ENCODE measurements at regions not wholly inside any gene's neighbourhood (a gene's known extent, or its start where the extent isn't known, plus 50 kb on each side); places are given as distances from the start of the nearest gene placed in this dataset.

DNA sequence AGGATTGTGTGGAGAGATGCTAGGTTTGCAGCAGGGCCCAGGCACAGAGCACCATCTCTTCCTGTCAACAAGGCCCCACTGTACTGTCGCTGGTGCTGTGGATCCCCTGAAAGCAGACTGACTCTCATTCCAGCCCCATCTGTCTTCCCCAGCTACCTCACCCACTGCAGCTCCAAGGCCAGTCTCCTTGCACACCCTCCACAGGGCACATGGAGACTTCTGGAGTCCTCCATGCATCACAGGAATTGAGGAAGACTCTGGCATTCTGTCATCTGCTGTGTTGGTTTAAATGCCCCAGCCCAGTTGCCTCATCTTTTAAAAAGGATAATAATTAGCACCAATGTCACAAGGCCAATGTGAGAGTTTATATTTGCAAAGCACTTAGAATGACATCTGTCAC, 301.2 kb downstream of the RPLP1 start:
- TF ChIP-seq, protein P1, sequence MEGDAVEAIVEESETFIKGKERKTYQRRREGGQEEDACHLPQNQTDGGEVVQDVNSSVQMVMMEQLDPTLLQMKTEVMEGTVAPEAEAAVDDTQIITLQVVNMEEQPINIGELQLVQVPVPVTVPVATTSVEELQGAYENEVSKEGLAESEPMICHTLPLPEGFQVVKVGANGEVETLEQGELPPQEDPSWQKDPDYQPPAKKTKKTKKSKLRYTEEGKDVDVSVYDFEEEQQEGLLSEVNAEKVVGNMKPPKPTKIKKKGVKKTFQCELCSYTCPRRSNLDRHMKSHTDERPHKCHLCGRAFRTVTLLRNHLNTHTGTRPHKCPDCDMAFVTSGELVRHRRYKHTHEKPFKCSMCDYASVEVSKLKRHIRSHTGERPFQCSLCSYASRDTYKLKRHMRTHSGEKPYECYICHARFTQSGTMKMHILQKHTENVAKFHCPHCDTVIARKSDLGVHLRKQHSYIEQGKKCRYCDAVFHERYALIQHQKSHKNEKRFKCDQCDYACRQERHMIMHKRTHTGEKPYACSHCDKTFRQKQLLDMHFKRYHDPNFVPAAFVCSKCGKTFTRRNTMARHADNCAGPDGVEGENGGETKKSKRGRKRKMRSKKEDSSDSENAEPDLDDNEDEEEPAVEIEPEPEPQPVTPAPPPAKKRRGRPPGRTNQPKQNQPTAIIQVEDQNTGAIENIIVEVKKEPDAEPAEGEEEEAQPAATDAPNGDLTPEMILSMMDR (IDR thresholded peaks at IDR 0.05; ENCODE audit: low read depth, low read length), result no peak
- no peak for DNase-seq
- Histone ChIP-seq H3K4me1 (no peaks in the 10 kb centered on the region), H3K9me3 (no peaks in the 10 kb centered on the region), H3K36me3 (no peaks in the 10 kb centered on the region), H3K27me3 (no peaks in the 10 kb centered on the region), H3K4me3 (ENCODE audit: low read depth, low read length) (no peak overlapping the region)

DNA sequence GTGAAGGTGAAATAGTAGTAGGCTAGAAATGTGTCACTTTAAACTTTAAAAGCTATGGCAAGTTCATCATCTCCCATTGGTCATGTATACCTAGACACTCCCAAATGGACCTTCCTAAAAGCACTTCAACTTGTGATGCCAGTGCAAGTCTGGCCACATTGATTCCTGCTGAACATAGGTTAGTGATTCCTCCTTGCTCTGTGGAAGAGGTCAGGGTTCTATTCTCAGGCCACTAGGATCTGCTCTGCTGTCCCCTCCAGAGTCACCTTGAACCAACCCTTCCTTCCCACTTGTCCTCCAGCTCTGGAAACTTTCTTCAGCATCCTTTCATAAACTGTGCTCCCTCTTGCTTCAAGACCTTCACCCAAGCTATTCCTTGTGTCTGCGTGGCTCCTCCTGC, 301.7 kb downstream of the RPLP1 start:
- no peaks in the 10 kb centered on the region for H3K27me3 ChIP-seq
- DNase-seq, result no peak
- no peak overlapping the region for H3K4me3 ChIP-seq (ENCODE audit: low read depth, low read length)
- no peaks in the 10 kb centered on the region for H3K9me3 ChIP-seq
- no peaks in the 10 kb centered on the region for H3K4me1 ChIP-seq
- TF ChIP-seq, protein P1 (IDR thresholded peaks at IDR 0.05; ENCODE audit: low read depth, low read length), result no peak
- H3K36me3 ChIP-seq, result no peaks in the 10 kb centered on the region

DNA sequence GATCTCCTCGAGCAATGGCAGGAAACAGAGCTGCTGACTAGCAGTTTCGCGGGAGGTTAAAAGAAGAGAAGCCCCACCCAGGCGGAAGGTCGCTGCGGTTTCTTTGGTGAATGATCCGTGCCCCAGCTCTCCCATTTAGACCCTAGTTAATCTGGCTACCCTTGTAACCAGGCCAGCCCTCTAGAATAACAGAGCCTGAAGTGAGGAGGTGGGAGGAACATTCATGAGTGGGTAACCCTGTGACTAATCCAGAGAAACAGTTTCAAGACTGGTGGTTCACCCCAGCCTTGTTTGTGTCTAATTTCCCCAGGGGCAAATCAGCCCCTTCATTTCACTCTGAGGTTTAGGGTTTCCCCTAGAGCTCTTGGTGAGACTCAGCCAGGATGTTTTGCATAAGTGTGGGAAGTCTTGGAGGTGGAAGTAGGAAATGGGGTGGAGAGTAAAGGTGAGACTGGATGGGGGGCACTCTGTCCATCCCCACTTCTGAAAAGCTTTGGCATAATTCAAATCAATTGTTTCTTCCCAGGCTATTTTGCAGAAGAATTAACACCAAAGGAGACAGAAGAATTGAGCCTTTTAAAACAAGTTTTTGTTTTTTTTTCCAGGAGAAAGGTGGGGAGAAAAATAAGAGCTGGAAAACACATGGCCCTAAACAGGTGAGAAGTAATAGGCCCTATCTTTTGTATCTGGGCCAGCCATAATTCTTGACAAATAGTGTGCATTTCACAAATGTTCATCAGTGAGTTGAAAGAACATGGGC, 303.1 kb downstream of the RPLP1 start:
- Histone ChIP-seq H3K36me3 (no peaks in the 10 kb centered on the region), H3K4me1 (peaks cover 4% of the 10 kb centered on the region), H3K27me3 (no peaks in the 10 kb centered on the region), H3K4me3 (ENCODE audit: low read depth, low read length) (no peak overlapping the region), H3K9me3 (no peaks in the 10 kb centered on the region)
- DNase-seq, result no peak
- TF ChIP-seq, protein P1 (IDR thresholded peaks at IDR 0.05; ENCODE audit: low read depth, low read length), result no peak

DNA sequence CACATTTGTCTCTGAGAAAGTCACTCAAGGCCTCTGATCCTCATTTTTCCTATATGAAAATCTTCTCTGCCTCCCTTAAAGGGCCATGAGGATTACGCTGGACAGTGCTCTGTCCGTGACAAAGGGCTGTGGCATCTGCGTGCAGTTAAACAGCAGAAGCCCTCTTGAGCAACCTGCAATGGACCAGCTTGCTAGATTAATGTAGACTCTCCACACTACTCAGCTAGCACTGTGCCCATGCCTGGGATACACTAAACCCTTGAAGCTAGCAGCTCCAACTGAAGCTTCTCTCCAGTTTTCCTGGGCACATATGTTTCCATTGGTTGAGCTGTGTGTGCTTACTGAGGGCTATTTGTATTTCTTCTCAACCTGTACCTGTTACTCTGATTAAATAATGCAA, 303.8 kb downstream of the RPLP1 start:
- Histone ChIP-seq H3K4me3 (ENCODE audit: low read depth, low read length) (no peak overlapping the region), H3K4me1 (peaks cover 11% of the 10 kb centered on the region), H3K9me3 (no peaks in the 10 kb centered on the region), H3K27me3 (no peaks in the 10 kb centered on the region), H3K36me3 (no peaks in the 10 kb centered on the region)
- TF ChIP-seq, protein P1 (IDR thresholded peaks at IDR 0.05; ENCODE audit: low read depth, low read length), result no peak
- DNase-seq, result no peak

DNA sequence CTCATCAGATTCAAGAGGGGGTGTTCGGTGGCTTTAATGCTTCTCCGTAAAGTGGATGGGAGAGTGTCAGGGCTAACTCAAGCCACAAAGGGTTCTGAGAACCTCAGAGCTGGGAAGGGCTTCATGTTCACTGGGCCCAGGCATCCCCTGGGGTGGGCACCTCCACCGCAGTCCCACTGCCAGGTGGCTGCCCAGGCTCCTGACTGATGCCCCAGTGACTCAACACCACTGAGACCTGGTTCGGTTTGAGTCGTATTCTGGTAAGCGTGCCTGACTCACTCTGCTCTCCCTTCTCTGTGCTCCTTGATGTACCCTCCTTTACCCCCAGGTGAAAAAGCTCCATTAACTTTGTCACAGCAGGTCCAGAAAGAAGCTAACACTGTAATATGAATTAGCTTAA, 304.6 kb downstream of the RPLP1 start:
- H3K27me3 ChIP-seq, result no peaks in the 10 kb centered on the region
- no peak for DNase-seq
- peaks cover 12% of the 10 kb centered on the region for H3K4me1 ChIP-seq
- no peak overlapping the region for H3K4me3 ChIP-seq (ENCODE audit: low read depth, low read length)
- TF ChIP-seq, protein P1 (IDR thresholded peaks at IDR 0.05; ENCODE audit: low read depth, low read length), result no peak
- H3K9me3 ChIP-seq, result no peaks in the 10 kb centered on the region
- no peaks in the 10 kb centered on the region for H3K36me3 ChIP-seq

DNA sequence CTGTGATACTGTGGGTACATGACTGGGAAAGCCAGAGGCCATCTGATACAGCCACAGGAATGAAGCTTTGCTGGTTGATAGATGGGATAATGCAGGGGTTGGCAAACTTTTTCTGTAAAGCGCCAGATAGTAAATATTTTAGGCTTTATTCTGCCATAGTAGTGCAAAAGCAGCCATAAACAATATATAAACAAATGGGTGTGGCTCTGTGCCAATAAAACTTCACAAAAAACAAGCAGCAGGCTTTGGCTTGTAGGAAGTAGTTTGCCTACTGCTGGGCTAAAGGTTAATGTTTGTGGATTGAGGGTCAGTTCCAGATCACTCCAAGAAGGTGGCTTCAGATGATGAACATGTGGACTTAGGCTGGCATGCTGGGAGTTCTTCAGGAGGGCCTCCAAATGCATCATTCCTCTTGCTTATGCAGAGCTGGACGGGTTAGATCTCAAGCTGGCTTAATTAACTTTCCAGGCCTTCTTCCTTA, 305.7 kb downstream of the RPLP1 start:
- DNase-seq, result no peak
- Histone ChIP-seq H3K36me3 (no peaks in the 10 kb centered on the region), H3K9me3 (no peaks in the 10 kb centered on the region), H3K27me3 (no peaks in the 10 kb centered on the region), H3K4me3 (ENCODE audit: low read depth, low read length) (no peak overlapping the region), H3K4me1 (peaks cover 12% of the 10 kb centered on the region)
- TF ChIP-seq, protein P1 (IDR thresholded peaks at IDR 0.05; ENCODE audit: low read depth, low read length), result no peak

Measured in BE2C (cell line).